ENCODE measurements at regions not wholly inside any gene's neighbourhood (a gene's known extent, or its start where the extent isn't known, plus 50 kb on each side); places are given as distances from the start of the nearest gene placed in this dataset.

DNA sequence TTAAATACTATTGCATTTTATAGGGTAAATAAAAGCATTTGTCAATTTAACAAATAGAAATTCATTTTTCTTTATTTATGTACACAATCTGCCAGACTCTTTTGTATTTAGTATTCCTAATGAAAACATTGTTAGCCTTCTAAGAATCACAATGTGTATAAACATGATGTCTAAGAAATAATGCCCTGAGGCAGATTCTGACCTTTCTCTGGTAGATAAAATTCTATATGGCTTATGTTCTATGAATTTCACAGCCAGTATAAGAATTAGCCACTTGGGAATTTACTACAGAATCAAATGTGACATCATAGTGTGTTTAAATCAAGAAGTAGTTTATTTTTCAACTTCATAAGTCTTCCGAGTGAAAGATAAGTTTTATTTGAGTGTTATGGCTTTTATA lies 457.4 kb downstream of the ZIC1 start:
- no peak for DNase-seq

DNA sequence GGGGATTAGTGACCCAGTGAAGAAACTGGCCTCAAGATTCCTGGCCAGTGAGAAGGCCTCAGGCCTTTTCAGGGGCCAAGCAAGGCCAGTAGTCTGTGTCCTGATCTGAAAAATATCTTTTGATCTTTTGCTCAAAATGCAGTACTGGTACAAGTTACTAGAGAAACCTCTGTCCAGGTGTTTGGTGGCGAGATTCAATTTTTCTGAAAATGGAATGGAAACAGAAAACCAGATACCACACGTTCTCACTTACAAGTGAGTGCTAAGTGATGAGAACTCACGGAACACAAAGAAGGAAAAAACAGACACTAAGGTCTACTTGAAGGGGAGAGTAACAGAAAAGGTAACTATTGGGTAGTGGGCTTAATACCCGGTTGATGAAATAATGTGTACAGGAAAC lies 463.4 kb downstream of the ZIC1 start:
- DNase-seq, result no peak

DNA sequence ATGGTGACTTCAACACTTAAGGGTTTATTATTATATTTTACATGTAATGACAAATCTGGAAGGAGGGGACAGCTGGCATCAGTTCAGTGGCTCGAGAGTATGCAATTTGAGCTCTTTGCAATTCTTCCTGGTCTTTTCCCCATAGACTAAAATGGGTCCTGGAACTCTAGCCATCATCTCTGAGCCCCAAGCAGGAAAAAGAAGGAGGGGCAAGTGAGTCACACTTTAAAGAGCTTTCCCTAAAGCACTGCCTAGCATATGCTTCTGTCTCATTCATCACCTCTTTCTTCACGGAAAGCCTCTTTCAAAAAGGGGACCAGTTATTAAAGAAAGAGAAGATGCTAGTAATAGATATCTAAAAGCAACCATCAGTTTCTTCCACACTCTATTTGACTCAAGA lies 466.3 kb downstream of the ZIC1 start:
- no peak for DNase-seq

DNA sequence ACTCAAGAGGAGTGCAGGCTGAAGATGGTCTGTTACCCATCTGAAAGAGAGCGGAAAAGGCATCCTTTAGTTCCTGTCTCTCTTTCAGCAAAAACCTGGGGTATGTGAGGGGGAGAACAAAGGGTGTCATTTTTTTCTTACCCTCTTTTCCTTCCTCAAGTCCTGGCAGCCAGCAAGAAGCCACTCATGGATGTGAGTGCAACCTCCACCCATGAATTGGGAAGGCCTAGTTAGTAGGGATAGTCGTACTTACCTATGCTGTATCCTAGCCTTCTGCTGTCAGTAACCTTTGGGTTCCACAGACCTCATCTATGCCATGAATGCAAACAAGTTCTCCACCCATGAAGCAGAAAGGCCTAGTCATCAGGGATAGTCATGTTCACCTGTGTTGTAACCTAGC lies 472.8 kb downstream of the ZIC1 start:
- no peak for DNase-seq

DNA sequence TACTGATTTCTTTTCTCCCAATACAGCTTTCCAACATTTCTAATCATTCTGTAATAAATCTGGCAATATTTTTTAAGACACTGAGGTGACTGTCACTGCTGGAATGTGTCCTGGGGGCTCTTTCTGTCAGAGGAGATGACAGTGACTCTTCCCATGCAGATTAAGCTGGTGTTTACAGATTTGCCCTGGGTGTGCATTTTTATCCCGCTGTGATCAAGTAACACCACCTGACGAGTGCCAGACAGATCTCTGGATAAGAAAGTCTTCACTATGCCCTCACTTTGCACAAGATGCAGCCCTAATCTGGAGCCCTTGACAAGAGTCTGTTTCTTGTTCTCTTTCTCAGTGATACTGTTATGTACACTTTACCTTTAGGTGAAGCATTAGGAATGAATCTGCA lies 477.7 kb downstream of the ZIC1 start:
- DNase-seq, result no peak

DNA sequence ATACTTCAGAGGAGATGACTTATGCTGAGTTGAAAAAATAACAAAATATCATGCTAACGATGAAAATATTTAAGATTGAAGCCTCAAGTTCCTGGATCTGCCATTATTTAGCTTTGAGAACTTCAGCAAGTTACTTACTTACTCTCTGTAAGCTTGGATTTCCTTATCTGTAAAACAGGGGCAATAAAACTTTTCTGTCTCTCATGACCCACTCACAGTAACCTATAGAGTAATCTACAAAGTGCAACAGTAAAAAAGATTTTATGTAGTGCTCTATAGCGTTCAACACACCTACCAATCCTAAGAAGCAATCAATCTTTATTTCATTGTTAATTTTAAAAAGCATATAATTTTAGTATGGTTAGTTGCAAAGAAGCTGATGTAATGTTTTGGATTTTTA lies 478.6 kb downstream of the ZIC1 start:
- no peak for DNase-seq

DNA sequence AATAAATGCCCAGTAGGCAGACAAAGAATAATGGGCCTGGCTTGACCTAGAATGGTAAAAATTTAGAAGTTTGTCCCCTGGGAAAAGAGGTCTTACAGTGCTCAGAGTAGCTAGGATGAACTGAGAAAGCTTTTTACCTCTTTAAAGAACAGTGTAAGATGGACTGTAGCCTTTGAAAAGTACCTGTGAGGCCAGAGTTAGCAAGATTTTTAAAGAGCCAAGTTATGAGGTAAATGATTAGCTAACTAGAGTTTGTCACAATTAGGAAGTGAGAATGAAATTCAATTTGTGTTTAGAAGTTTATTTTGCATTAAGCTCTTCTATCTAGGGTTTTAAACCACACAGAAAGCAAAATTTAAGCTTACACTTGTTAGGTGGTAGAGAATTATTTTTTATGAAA lies 480.9 kb downstream of the ZIC1 start:
- no peak for DNase-seq

DNA sequence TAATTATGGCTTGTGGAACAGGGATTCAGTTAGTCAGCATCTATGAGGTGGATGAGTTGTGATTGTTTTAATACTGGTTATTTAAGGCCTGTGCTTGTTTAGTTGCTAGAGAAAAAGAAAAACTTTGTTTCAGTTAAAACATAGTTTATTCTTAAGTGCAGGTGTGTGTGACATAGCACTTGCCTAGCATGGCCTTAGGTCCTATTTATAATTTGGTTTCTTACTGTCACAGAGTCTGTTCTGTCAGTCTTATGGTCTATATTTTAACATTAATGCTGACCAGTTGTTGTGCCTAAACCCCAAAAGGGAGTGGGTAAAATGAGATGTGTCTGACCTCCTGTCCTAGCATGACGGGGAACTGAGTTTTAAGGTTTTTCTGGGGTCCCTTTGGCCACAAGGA lies 486.3 kb downstream of the ZIC1 start:
- DNase-seq, result no peak

DNA sequence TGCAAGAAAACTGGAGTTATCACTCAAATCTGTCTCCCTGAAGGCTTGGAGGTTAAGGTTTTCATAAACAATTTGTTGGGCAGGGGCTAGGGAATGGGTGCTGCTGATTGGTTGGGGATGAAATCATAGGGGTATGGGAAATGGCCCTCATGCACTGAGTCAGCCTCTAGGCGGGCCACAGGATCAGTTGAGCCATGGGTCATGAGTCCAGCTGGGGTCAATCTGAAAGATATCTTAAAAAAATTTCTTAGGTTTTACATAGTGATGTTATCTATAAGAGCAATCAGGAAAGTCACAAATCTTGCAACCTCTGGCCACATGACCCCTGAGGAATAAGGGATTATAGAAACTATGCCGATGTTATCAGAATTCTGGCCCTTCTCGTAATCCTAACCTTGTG lies 491.7 kb downstream of the ZIC1 start:
- no peak for DNase-seq

DNA sequence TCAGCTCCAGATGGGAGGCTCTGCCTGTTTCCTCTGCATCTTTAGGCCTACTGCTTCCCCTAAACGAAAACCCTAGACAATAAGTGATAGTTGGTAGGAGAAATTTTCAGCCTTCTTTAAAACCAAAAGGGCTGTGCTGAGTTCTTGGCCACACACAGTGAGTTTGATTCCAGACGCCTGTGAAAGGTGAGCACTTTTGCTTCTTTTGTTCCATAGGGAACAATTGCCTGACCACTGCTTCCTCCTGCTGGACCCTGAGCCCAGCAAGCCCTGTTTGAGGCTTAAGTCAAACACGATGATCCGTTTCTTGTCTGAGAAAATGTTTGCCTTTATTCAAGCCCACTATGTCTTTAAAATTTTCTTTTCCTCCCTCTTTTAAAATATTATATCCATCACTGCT lies 493.9 kb downstream of the ZIC1 start:
- no peak for DNase-seq

DNA sequence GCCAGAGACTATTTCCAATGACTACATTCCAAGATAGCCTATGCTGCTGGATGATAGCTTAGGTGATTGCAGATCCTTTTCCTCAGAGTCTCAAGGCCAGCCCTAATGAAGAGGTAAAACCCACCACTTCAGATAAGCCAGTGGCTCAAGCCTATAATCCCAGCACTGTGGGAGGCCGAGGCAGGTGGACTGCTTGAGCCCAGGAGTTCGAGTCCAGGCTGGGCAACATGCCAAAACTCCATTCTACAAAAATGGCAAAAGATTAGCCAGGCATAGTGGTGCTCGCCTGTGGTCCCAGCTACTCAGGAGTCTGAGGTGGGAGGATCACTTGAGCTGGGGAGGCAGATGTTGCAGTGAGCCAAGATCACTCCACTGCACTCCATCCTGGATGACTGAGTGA lies 495.3 kb downstream of the ZIC1 start:
- DNase-seq, result no peak

DNA sequence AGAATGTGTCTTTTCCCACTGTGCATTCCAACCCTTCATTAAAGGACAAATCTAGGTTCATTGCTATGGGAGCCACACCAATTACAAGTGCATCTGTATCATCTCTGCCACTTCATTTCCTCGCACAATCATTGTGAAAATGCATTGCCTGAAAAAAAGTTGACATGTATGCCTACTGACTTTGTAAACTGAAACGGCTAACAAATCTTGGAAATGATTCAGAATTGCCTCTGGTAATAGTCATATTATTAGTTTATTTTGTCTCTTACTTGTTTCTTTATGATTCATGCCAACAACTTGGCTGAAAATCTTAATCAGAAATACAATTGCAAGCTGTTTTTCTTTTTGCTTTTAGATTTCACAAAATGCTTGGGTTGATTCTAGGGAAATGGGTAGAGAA lies 497.1 kb downstream of the ZIC1 start:
- DNase-seq, result no peak

DNA sequence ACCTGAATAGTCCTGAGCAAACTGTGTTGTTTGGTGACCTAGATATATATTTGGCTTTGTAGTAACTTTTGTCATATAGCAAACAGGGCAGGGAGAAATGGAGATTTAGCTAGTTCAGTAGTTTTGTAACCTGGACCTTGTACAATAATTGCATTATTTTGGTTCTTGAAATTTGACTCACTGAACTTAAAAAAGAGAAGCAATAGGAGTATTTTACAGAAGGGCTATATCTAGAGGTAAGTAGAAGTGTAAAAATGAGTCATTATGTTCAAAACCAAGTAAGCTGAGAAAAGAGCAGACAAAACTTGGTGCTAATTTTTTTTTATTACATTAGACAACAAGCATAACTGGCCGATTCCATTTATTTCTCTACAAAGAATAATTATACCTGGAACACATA lies 505.4 kb downstream of the ZIC1 start:
- DNase-seq, result no peak

DNA sequence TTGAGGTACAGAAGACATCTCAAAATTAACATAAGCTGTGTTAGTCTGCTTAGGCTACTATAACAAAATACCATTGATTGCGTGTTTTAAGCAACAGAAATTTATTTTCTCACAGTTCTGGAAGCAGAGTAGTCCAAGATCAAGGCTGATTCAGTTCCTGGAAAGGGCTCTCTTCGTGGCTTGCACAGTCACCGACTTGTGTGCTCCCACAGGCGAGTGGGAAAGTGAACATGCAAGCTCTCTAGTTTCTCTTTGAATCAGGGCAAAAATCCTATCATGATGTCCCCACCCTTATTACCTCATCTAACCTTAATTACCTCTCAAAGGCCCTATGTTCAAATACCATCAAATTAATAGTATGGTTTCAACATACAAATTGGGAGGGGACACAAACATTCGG lies 505.9 kb downstream of the ZIC1 start:
- DNase-seq, result peak; percentile 26

DNA sequence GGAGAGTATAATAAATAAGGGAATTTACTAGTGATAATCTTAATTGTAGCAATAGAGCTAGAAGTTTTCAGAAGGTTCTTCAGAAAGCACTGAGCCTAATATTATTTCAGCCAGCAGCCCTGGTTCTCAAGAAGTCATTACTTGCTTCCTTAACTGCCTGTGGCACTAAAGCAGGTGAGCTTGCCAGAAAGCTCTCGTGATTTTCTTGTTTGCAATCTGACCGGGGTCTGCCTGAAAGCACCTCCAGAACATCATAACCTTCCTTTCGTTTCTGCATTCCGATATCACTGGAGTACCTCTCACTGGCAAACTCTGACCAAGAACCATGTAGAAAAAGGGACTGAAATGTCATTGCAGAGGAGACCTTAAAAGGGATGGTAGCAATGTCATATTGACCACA lies 510.3 kb downstream of the ZIC1 start:
- DNase-seq, result no peak

DNA sequence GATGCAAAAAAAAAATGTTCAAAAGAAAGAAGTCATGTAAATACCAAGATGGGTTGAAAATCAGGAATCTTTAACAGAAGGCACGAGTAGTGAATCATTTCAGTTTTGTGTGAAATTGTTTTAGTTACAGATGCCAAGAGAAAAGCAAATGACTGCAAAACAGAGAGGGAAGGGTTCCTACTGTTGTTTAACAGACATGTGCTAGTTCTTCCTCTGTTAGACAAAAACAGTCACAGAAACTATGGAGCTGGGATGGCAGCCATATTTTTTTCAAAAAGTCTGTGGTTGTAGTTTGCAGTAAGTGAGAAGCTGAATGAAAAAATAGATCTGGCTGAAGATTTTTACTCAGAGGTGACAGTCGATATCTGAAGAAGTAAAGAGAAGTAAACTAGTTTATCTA lies 511.9 kb downstream of the ZIC1 start:
- DNase-seq, result peak; percentile 63

DNA sequence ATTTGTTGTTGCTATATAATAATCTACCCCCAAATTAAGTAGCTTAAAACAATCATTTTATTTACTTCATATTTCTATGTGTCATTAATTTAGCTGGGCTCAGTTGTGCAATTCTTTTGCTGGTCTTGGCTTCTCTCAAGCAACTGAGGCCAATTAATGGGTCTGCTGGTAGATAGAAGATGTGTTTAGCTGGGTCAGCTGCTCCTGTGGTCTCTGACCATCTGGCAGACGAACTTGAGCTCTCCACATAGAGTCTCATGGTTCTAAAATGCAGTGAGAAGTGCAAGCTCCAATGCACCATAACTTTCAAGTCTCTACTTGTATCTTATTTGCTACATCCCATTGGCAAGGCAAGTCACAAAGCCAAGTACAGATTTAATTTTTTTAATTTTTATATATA lies 515.6 kb downstream of the ZIC1 start:
- no peak for DNase-seq

DNA sequence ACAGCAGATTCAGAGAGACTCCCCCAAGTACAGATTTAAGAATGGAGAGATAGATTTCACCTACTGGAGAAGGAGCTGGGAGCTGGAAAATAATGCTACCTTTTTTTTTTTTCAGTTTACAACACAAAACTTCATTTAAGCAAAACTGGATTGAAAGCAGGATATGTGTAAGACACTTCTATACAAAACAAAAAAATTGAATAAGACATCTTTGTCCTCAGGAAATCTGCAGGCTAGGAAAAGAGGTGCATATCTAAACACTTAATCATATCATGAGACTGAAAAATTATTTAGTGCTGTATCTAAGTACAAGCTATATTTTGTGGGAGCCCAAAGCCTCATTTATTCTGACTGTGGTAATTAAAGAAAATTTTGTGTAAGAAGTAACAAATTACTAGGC lies 516.1 kb downstream of the ZIC1 start:
- no peak for DNase-seq

DNA sequence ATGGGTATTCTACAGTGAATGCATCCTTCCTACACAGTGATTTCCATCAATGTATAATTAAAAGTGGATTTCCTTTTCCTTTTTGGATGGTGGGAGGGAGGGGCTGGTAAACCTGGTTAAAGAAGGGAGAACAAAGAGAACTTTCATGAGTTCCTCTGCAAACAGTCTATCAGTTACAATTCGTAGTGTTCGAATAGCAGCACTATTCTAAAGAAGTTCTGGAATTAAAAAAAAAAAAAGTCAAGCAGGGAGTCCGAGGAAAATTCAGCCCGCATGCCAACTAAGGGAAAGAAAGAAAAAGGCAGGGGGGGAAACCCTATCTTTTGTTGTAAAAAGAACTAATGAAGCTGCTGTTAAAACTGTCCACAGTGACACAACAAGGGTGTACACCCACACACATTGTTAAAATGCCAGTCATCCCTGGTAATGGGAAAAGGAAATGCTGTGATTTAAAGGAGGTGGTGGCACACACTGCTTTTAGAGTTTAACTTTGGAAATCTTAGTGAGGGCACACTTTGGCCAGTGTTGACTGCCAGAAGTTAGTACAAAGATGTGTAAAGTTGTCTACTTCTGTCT lies 521.2 kb downstream of the ZIC1 start:
- peak; percentile 57 for DNase-seq

DNA sequence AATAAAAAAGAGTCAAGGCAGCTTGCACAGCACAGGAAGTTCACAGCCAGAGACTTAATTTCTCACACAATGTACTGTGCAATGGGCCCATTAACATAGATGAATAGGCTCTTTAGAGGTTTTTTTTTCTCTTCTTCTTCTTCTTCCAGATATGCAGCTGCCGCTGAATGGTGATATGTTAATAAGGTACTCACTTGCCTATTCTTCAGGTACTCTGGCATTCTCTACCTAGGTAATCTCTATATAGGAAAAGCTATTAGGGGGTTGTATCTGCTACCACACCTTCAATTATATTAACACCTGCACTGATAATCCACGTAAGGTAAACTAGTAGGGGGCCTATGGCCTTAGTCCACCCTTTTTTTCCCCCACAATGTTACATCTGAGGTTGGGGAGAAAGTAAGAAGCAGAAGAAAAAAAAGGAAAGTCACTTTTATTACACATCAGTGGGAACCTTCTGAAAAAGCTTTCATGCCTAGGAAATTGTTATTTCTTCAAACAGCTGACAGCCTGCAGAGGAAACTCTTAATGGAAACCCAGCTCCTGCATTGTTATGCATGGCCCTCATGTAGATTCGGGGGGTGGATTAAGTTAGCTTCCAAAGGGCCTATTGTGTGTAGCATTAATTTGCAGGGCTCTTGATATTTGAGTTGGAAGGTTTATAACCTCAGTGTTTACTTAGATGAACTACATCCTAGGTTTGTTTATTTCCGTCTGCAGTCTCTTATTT lies 525.5 kb downstream of the ZIC1 start:
- DNase-seq, result no peak

DNA sequence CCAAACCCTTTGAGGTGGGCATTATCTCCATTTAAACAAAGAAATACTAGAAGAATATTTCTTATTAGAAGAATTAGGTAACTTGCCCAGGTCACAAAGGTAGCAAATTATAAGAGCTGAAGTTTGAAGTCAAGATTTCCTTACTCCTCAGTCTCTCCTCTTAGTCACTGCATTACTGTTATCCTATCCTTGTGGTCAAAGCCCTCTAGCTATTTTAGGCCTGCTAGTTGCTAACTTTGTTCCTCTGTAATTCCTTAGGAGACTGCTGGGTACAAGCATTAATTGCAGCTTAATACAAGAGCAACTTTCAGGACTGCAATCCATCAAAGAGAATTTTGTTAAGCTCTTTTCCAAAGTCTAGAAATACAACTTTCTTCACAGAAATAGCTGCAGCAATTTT lies 528.2 kb downstream of the ZIC1 start:
- peak; percentile 22 for DNase-seq

DNA sequence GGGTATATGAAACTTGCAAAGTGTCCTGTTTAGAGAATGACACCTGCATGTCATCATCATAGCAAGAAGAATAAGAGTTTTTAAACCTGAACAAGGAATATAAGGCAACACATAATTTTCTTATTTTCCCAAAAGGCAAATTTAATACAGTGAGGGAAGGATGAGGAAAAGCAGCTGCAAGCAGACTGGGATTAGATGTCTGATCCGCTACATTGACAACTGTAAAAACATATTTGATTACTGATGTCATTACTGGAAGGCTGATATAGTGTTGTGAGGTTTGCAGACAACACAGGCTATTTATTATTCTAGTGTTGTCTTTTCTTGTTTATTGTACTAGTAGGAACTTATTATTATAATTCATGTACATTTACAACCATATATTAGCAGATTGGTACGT lies 528.7 kb downstream of the ZIC1 start:
- no peak for DNase-seq

DNA sequence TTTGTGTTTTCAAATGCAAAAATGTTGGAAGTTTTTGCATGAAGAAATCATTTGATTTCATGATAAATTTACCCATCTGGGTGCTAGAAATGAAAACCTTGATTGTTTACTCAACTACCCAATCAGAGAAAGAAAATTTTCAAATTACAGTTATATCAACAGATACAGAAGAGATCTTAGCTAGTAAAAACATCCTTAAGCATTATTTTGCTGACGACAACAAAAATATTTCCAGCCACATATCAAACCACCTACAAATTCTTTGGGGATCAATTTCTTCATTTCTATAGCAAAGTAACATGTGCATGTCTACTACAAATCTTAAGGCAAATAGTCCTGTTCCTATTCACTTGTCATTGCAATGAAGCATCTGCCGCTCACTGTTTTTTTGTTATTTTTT lies 530.3 kb downstream of the ZIC1 start:
- DNase-seq, result no peak

DNA sequence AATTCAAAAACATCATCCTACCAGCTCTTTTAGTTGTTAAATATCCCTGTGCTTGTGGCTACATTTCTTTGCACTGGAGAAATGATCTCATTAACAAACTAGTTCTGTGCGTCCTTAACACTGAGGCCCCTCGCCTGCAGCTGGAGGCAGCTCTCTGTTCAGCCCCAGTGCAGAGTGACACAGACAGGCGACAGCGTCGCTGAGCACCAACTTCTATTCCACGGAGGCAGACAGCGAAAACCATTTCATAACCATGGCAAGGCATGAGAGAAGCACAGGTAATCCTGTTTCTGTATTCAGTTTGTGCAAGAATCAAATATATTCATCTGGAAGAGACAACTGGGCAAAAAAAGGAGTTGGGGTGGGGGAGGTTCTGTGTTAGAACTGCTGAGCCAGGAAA lies 530.7 kb downstream of the ZIC1 start:
- DNase-seq, result peak; percentile 46
